HG03175 (cell line): ENCODE measurements at regions not wholly inside any gene's neighbourhood (a gene's known extent, or its start where the extent isn't known, plus 50 kb on each side); places are given as distances from the start of the nearest gene placed in this dataset.
"Not testable (repeated sequence)": the region's sequence is repeated elsewhere in the genome, so short reads cannot be mapped to it uniquely, and the experiment has no call there.

ENCODE experiments used
- ATAC-seq: cut with Tn5 transposase; IDR thresholded peaks from one replicate; pipeline ENCODE4 v1.9.1; 2021; ENCODE audit warnings: mild to moderate bottlenecking, moderate library complexity; ENCODE audit not compliant: unreplicated experiment

GRCh38 chr21:7916329-7917303, 2604.8 kb upstream of the TPTE start:
- no peak for ATAC-seq

GRCh38 chr21:7917729-7918128, 2603.7 kb upstream of the TPTE start:
- ATAC-seq, result no peak

DNA sequence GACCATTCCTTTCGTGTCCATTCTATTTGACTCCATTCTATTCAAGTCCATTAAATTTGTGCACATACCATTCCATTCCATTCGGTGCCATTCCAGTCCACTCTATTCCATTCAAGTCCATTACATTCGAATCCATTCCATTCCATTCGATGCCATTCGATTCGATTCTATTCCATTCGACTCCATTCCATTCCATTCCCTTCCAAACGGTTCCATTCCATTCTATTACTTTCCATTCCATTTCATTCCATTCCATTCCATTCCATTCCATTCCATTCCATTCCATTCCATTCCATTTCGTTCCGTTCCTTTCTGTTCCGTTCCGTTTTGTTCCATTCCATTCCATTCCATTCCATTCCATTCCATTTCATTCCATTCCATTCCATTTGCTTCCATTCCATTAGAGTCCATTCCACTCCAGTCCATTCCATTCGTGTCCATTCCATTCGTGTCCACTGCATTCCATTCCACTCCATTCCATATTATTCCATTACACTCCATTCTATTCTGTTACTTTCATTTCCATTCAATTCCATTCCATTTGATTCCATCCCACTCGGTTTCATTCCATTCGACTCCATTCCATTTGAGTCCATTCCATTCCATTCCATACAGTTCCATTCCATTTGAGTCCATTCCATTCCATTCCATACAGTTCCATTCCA, 2595.3 kb upstream of the TPTE start:
- peak; percentile 33 for ATAC-seq

GRCh38 chr21:7928528-7928927, 2592.9 kb upstream of the TPTE start:
- not testable (repeated sequence) for ATAC-seq

DNA sequence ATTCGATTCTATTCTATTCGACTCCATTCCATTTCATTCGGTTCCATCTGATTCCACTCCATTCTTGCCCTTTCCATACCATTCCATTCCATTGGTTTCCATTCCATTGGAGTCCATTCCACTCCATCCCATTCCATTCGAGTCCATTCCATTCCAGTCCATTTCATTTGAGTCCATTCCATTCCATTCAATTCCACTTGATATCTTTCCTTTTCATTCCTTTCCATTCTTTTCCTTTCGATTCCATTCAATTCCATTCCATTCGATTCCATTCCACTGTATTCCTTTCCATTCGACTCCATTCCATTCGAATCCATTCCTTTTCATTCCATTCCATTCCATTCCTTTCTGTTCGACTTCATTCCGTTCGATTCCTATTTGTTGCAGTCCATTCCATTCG, 2591.8 kb upstream of the TPTE start:
- not testable (repeated sequence) for ATAC-seq

GRCh38 chr21:7930445-7930844, 2590.9 kb upstream of the TPTE start:
- not testable (repeated sequence) for ATAC-seq

DNA sequence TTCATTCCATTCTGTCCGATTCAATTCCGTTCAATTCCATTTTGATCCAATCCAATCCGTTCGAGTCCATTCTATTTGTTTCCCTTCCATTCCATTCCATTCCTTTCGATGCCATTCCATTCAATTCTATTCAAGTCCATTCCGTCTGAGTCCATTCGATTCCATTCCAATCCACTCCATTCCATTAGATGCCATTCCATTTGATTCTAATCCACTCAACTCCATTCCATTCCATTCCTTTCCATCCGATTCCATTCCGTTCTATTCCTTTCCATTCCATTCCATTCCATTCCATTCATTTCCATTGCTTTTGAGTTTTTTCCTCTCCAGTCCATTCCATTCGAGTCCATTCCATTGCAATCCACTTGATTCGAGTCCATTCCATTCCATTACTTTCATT, 2589.3 kb upstream of the TPTE start:
- not testable (repeated sequence) for ATAC-seq

GRCh38 chr21:7932834-7933233, 2588.5 kb upstream of the TPTE start:
- not testable (repeated sequence) for ATAC-seq

DNA sequence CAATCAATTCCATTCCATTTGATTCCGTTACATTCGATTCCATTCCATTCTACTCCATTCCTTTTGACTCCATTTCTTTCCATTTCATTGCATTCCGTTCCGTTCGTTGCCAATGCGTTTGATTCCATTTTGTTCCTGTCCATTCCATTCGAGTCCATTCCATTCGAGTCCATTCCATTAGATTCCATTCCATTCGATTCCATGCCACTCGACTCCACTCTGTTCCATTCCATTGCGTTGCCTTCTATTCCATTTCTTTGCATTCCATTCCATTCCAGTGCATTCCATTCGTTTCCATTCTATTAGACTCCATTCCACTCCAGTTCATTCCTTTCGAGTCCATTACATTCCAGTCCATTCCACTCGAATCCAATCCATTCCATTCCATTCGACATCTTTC, 2587.5 kb upstream of the TPTE start:
- no peak for ATAC-seq

- ATAC-seq, result not testable (repeated sequence)
Observed at GRCh38 chr21:7937297-7937696, 2584.1 kb upstream of the TPTE start.

GRCh38 chr21:7938223-7938622, 2583.2 kb upstream of the TPTE start:
- ATAC-seq, result not testable (repeated sequence)

DNA sequence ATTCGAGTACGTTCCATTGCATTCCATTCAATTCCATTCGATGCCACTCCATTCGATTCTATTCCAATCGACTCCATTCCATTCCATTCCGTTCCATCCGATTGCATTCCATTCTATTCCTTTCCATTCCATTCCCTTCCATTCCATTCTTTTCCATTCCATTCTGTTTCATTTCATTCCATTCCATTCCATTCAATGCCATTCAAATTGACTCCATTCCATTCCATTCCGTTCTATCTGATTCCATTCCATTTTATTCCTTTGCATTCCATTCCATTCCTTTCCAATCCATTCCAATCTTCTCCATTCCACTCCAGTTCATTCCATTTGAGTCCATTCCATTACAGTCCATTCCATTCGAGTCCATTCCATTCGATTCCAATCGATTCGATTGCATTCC, 2580.0 kb upstream of the TPTE start:
- ATAC-seq, result not testable (repeated sequence)

DNA sequence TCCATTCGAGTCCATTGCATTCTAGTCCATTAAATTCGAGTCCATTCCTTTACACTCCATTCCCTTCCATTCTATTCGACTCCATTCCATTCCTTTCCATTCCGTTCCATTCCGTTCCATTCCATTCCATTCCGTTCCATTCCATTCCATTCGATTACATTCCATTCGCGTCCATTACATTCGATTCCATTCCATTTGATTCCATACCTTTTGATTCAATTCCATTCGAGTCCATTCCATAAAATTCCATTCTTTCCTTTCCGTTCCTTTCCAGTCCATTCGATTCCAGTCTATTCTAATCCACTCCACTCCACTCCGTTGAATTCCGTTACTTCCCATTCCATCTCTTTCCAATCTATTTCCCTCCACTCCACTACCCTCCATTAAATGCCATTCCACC, 2579.2 kb upstream of the TPTE start:
- ATAC-seq, result not testable (repeated sequence)

DNA sequence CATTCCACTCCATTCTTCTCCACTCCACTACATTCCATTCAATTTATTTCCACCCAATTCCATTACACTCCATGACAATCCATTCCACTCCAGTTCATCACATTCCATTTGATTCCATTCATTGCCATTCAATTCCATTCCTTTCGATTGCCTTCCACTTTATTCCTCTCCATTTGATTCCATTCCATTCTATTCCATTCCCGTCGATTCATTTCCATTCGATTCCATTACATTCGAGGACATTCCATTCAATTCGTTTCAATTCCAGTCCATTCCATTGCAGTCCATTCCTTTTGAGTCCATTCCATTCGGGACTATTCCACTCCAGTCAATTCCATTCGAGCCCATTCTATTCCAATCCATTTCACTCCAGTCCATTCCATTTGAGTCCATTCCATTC, 2577.8 kb upstream of the TPTE start:
- ATAC-seq, result not testable (repeated sequence)

- no peak for ATAC-seq
Observed at GRCh38 chr21:7947422-7947821, 2574.0 kb upstream of the TPTE start.

GRCh38 chr21:7948727-7949126, 2572.7 kb upstream of the TPTE start:
- not testable (repeated sequence) for ATAC-seq

- not testable (repeated sequence) for ATAC-seq
Observed at GRCh38 chr21:7949882-7950281, 2571.5 kb upstream of the TPTE start.

DNA sequence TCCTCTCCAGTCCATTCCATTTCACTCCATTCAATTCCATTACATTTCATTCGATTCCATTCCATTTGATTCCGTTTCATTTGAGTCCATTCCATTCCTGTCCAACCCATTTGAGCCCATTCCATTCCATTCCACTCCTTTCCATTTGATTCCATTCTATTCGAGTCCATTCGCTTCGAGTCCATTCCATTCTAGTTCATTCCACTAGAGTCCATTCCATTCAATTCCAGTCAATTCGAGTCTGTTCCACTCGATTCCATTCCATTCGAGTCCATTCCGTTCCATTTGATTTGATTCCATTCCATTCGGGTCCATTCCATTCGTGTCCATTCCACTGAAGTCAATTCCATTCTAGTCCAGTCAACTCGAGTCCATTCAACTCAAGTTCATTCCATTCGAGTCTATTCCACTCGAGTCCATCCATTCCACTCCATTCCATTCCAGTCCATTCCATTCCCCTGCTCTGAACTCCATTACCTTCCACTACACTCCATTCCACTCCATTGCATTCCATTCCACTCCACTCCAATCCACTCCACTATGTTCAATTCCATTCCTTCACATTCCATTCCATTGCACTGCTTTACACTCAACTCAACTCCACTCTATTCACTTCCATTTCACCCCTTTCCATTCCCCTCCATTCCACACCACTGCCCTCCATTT, 2569.4 kb upstream of the TPTE start:
- no peak for ATAC-seq

GRCh38 chr21:7952648-7953047, 2568.7 kb upstream of the TPTE start:
- no peak for ATAC-seq

GRCh38 chr21:7953058-7953457, 2568.3 kb upstream of the TPTE start:
- no peak for ATAC-seq

DNA sequence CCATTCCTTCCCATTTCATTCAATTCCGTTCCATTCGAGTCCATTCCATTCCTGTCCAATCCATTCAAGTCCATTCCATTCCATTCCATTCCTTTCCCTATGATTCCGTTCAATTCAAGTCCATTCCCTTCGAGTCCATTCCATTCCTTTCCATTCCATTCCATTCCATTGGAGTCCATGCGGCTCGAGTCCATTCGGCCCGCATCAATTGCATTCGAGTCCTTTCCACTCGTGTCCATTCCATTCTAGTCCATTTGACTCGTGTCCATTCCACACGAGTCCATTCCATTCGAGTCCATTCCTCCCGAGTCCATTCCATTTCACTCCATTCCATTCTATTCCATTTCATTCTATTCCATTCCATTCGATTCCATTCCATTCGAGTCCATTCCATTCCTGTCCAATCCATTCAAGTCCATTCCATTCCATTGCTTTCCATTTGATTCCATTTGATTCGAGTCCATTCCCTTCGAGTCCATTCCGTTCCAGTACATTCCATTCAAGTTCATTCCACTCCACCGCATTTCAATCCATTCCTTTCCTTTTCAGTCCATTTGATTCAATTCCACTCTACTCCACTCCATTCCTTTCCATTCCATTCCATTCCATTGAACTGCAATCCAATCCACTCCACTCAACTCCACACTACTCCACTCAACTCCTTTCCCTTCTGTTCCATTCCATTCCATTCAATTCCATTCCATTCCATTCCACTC, 2565.9 kb upstream of the TPTE start:
- not testable (repeated sequence) for ATAC-seq
